Non-pigmented ciliary epithelial cell (primary cell): ENCODE measurements at regions not wholly inside any gene's neighbourhood (a gene's known extent, or its start where the extent isn't known, plus 50 kb on each side); places are given as distances from the start of the nearest gene placed in this dataset.
"Not testable (repeated sequence)": the region's sequence is repeated elsewhere in the genome, so short reads cannot be mapped to it uniquely, and the experiment has no call there.

ENCODE experiments used
- DNase-seq: peaks from one replicate; pipeline ENCODE4 v3.0.0-alpha.2; 2010; ENCODE audit warnings: low read depth

- no peak for DNase-seq
These were observed 128.1 kb upstream of the MAP1LC3B2 start for GRCh38 chr12:116430911-116431565.

GRCh38 chr12:116431677-116432300 is 127.4 kb upstream of the MAP1LC3B2 start:
- no peak for DNase-seq

GRCh38 chr12:116432314-116432750 is 126.8 kb upstream of the MAP1LC3B2 start:
- no peak for DNase-seq

- DNase-seq, result no peak
These were observed 125.9 kb upstream of the MAP1LC3B2 start for GRCh38 chr12:116433249-116433648.

- DNase-seq, result peak; percentile 60
These were observed 124.8 kb upstream of the MAP1LC3B2 start for GRCh38 chr12:116434155-116435011.

- DNase-seq, result no peak
These were observed 123.2 kb upstream of the MAP1LC3B2 start for GRCh38 chr12:116435984-116436383.

- no peak for DNase-seq
These were observed 122.5 kb upstream of the MAP1LC3B2 start for GRCh38 chr12:116436561-116437249.

- DNase-seq, result no peak
These were observed 117.9 kb upstream of the MAP1LC3B2 start for GRCh38 chr12:116441292-116441691.

GRCh38 chr12:116442304-116442703 is 116.9 kb upstream of the MAP1LC3B2 start:
- no peak for DNase-seq

GRCh38 chr12:116442946-116443345 is 116.2 kb upstream of the MAP1LC3B2 start:
- DNase-seq, result no peak

GRCh38 chr12:116443821-116444589 is 115.2 kb upstream of the MAP1LC3B2 start:
- no peak for DNase-seq

- no peak for DNase-seq
These were observed 114.6 kb upstream of the MAP1LC3B2 start for GRCh38 chr12:116444590-116444943.

- no peak for DNase-seq
These were observed 110.9 kb upstream of the MAP1LC3B2 start for GRCh38 chr12:116448165-116448739.

- no peak for DNase-seq
These were observed 108.7 kb upstream of the MAP1LC3B2 start for GRCh38 chr12:116450406-116450910.

- not testable (repeated sequence) for DNase-seq
These were observed 106.2 kb upstream of the MAP1LC3B2 start for GRCh38 chr12:116452975-116453374.

- DNase-seq, result no peak
These were observed 105.5 kb upstream of the MAP1LC3B2 start for GRCh38 chr12:116453631-116454030.

GRCh38 chr12:116454076-116454475 is 105.1 kb upstream of the MAP1LC3B2 start:
- no peak for DNase-seq

- DNase-seq, result peak; percentile 88
These were observed 104.2 kb upstream of the MAP1LC3B2 start for GRCh38 chr12:116454950-116455447.

- peak; percentile 70 for DNase-seq
These were observed 103.4 kb upstream of the MAP1LC3B2 start for GRCh38 chr12:116455540-116456329.
